H9 (cell line): ENCODE measurements at regions not wholly inside any gene's neighbourhood (a gene's known extent, or its start where the extent isn't known, plus 50 kb on each side); places are given as distances from the start of the nearest gene placed in this dataset.

Experiments
- DNase-seq: peaks from one replicate; pipeline ENCODE4 v3.0.0-alpha.2; 2017
- H2AFZ ChIP-seq: one replicate; pipeline ENCODE4 v1.6.1; 2013; ENCODE audit warnings: mild to moderate bottlenecking, low read length, control low read depth, moderate library complexity
- H2AK5ac ChIP-seq: 2 replicates; pipeline ENCODE4 v1.6.1; 2013; ENCODE audit warnings: low read length, control low read depth, mixed read lengths; ENCODE audit not compliant: insufficient read length
- H2BK120ac ChIP-seq: one replicate; pipeline ENCODE4 v1.6.1; 2013; ENCODE audit warnings: low read depth, mild to moderate bottlenecking, low read length, control low read depth, inconsistent platforms; ENCODE audit not compliant: poor library complexity, severe bottlenecking
- H2BK12ac ChIP-seq: 2 replicates; pipeline ENCODE4 v1.6.1; 2013; ENCODE audit warnings: low read length, control low read depth, mixed read lengths, low read depth; ENCODE audit not compliant: insufficient read length
- H2BK15ac ChIP-seq: 2 replicates; pipeline ENCODE4 v1.6.1; 2013; ENCODE audit warnings: low read depth, low read length, control low read depth
- H2BK20ac ChIP-seq: one replicate; pipeline ENCODE4 v1.6.1; 2013; ENCODE audit warnings: low read depth, mild to moderate bottlenecking, low read length, control low read depth, inconsistent platforms; ENCODE audit not compliant: poor library complexity, severe bottlenecking
- H2BK5ac ChIP-seq: 2 replicates; pipeline ENCODE4 v1.6.1; 2013; ENCODE audit warnings: low read length, control low read depth, mixed read lengths; ENCODE audit not compliant: insufficient read length
- H3K14ac ChIP-seq: 2 replicates; pipeline ENCODE4 v1.6.1; 2013; ENCODE audit warnings: low read length, control low read depth; ENCODE audit not compliant: insufficient read depth
- H3K18ac ChIP-seq: 2 replicates; pipeline ENCODE4 v1.6.1; 2013; ENCODE audit warnings: low read depth, mild to moderate bottlenecking, mixed read lengths, low read length, control low read depth; ENCODE audit not compliant: insufficient read length
- H3K23ac ChIP-seq: 2 replicates; pipeline ENCODE4 v1.6.1; 2013; ENCODE audit warnings: low read length, control low read depth, mixed read lengths, low read depth; ENCODE audit not compliant: insufficient read length
- H3K23me2 ChIP-seq: 2 replicates; pipeline ENCODE4 v1.6.1; 2013; ENCODE audit warnings: low read depth, mild to moderate bottlenecking, mixed read lengths, low read length, control low read depth; ENCODE audit not compliant: insufficient read length, poor library complexity, severe bottlenecking
- H3K27ac ChIP-seq: 2 replicates; pipeline ENCODE4 v1.5.1; 2013; ENCODE audit warnings: low read length, control low read depth, mixed read lengths, low read depth; ENCODE audit not compliant: insufficient read length
- H3K27me3 ChIP-seq: 2 replicates; pipeline ENCODE4 v1.6.1; 2013; ENCODE audit warnings: low read length, control low read depth, inconsistent platforms; ENCODE audit not compliant: insufficient read depth
- H3K4ac ChIP-seq: 2 replicates; pipeline ENCODE4 v1.6.1; 2013; ENCODE audit warnings: low read depth, mild to moderate bottlenecking, control low read depth, inconsistent platforms, low read length, moderate library complexity
- H3K4me1 ChIP-seq: 2 replicates; pipeline ENCODE4 v1.6.1; 2013; ENCODE audit warnings: low read length, control low read depth, inconsistent platforms; ENCODE audit not compliant: insufficient read depth
- H3K4me2 ChIP-seq: 2 replicates; pipeline ENCODE4 v1.6.1; 2013; ENCODE audit warnings: low read length, control low read depth, mixed read lengths; ENCODE audit not compliant: insufficient read length, insufficient read depth
- H3K56ac ChIP-seq: 2 replicates; pipeline ENCODE4 v1.6.1; 2013; ENCODE audit warnings: low read depth, mild to moderate bottlenecking, mixed read lengths, low read length, control low read depth; ENCODE audit not compliant: insufficient read length
- H3K79me1 ChIP-seq: 2 replicates; pipeline ENCODE4 v1.6.1; 2013; ENCODE audit warnings: low read depth, mild to moderate bottlenecking, moderate library complexity, low read length, control low read depth, inconsistent platforms; ENCODE audit not compliant: insufficient read depth, poor library complexity, severe bottlenecking
- H3K79me2 ChIP-seq: 2 replicates; pipeline ENCODE4 v1.6.1; 2013; ENCODE audit warnings: low read length, control low read depth, inconsistent platforms; ENCODE audit not compliant: insufficient read depth
- H3K9ac ChIP-seq: 2 replicates; pipeline ENCODE4 v1.6.1; 2013; ENCODE audit warnings: low read length, control low read depth, mixed read lengths; ENCODE audit not compliant: insufficient read length; ENCODE audit errors: extremely low read depth
- H3K9me3 ChIP-seq: one replicate; pipeline ENCODE4 v1.6.1; 2013; ENCODE audit warnings: low read depth, low read length, inconsistent platforms; ENCODE audit not compliant: control insufficient read depth
- H3T11ph ChIP-seq: one replicate; pipeline ENCODE4 v1.6.1; 2013; ENCODE audit warnings: mild to moderate bottlenecking, low read length, control low read depth, inconsistent platforms
- H4K20me1 ChIP-seq: one replicate; pipeline ENCODE4 v1.6.1; 2013; ENCODE audit not compliant: control insufficient read depth, insufficient read length, insufficient read depth
- H4K5ac ChIP-seq: 2 replicates; pipeline ENCODE4 v1.6.1; 2013; ENCODE audit warnings: low read depth, mild to moderate bottlenecking, mixed read lengths, low read length, control low read depth; ENCODE audit not compliant: insufficient read length
- H4K8ac ChIP-seq: replicated peaks from 2 replicates; pipeline ENCODE4 v1.6.1; 2013; ENCODE audit warnings: low read length, control low read depth, mixed read lengths, low read depth; ENCODE audit not compliant: insufficient read length
- H4K91ac ChIP-seq: 2 replicates; pipeline ENCODE4 v1.6.1; 2013; ENCODE audit warnings: low read depth, mild to moderate bottlenecking, moderate library complexity, mixed read lengths, low read length, control low read depth; ENCODE audit not compliant: insufficient read length
- H3K27ac Mint-ChIP-seq, 3 experiments: 2 replicates in 2 of 3; 3 replicates in 1 of 3; pipeline ENCODE4 v1.8.0; 2020 to 2021; ENCODE audit warnings: mixed read lengths in 3 of 3, mild to moderate bottlenecking in 1 of 3, moderate library complexity in 1 of 3
- H3K27me3 Mint-ChIP-seq: 2 replicates; pipeline ENCODE4 v1.8.0; 2021; ENCODE audit warnings: low read depth, mild to moderate bottlenecking, moderate library complexity, mixed read lengths
- H3K36me3 Mint-ChIP-seq, 3 experiments: 2 replicates in 2 of 3; 3 replicates in 1 of 3; pipeline ENCODE4 v1.8.0; 2020 to 2021; ENCODE audit warnings: low read depth in 3 of 3, mixed read lengths in 3 of 3; ENCODE audit not compliant: insufficient read depth in 1 of 3
- H3K4me1 Mint-ChIP-seq, 2 experiments: 2 replicates each; pipeline ENCODE4 v1.8.0; 2020; ENCODE audit warnings: mixed read lengths in 2 of 2
- H3K4me3 Mint-ChIP-seq, 2 experiments: 2 replicates in 1 of 2; 3 replicates in 1 of 2; pipeline ENCODE4 v1.8.0; 2020 to 2021; ENCODE audit warnings: mild to moderate bottlenecking in 2 of 2, mixed read lengths in 2 of 2, moderate library complexity in 1 of 2
- H3K9me3 Mint-ChIP-seq, 2 experiments: 2 replicates in 1 of 2; 3 replicates in 1 of 2; pipeline ENCODE4 v1.8.0; 2020; ENCODE audit warnings: mild to moderate bottlenecking in 2 of 2, mixed read lengths in 2 of 2, moderate library complexity in 1 of 2
- CTCF ChIP-seq: fragments of 200-600 bp; sonication (generic); conservative IDR thresholded peaks from 3 replicates; pipeline ENCODE4 v1.8.0; 2021; ENCODE audit warnings: antibody characterized with exemption, mild to moderate bottlenecking
- WGBS: extraction: QIAGEN DNeasy Blood & Tissue Kit; methylation state at CpG from one replicate; pipeline ENCODE4 v1.1.7; 2013; ENCODE audit warnings: missing lambda C conversion rate, low lambda C conversion rate, mixed read lengths; ENCODE audit not compliant: insufficient read length; ENCODE audit errors: extremely low coverage; 5-methylcytosine and 5-hydroxymethylcytosine counted together

- Mint-ChIP-seq H3K27ac (no peak overlapping the region), H3K36me3 (no peaks in the 10 kb centered on the region), H3K4me1 (peaks cover under 1% of the 10 kb centered on the region in 2 experiments; a peak in 3 of 4 replicates), H3K4me3 (no peak overlapping the region), H3K27me3 (no peaks in the 10 kb centered on the region; the same call in 1 of the 2 replicates), H3K9me3 (no peaks in the 10 kb centered on the region)
- Histone ChIP-seq H3K23ac (no peak overlapping the region), H2AK5ac (no peak overlapping the region), H3K56ac (no peak overlapping the region), H2BK120ac (no peak overlapping the region), H2BK15ac (no peak overlapping the region), H3K4me2 (no peak overlapping the region), H3K9me3 (no peaks in the 10 kb centered on the region), H4K20me1 (no peaks in the 10 kb centered on the region), H3K14ac (no peak overlapping the region), H3K27me3 (no peaks in the 10 kb centered on the region), H3K79me1 (no peaks in the 10 kb centered on the region), H3K27ac (no peak overlapping the region), H3K4ac (no peak overlapping the region), H2AFZ (no peak overlapping the region), H4K5ac (no peak overlapping the region), H3K79me2 (no peaks in the 10 kb centered on the region), H3K4me1 (no peaks in the 10 kb centered on the region; the same call in none of the 2 replicates), H2BK5ac (no peak overlapping the region), H4K91ac (no peak overlapping the region), H3K18ac (no peak overlapping the region), H3K9ac (no peak overlapping the region), H3T11ph (no peak overlapping the region), H2BK12ac (no peak overlapping the region), H2BK20ac (no peak overlapping the region), H4K8ac (no peak overlapping the region), H3K23me2 (no peaks in the 10 kb centered on the region)
- no peak for TF ChIP-seq CTCF
- no CpG with 5 or more reads among the region's 10 CpGs for WGBS
- DNase-seq: no peak
These were observed 60.7 kb upstream of the KIF26B start for GRCh38 chr1:245094092-245094491.
